Activated CD8-positive, alpha-beta T cell treated with anti-CD3 and anti-CD28 coated beads for 36 hours (primary cell): ENCODE measurements at regions not wholly inside any gene's neighbourhood (a gene's known extent, or its start where the extent isn't known, plus 50 kb on each side); places are given as distances from the start of the nearest gene placed in this dataset.

Experiments used
- ATAC-seq: fragments of 200-7000 bp; cut with Tn5 transposase; one replicate; pipeline ENCODE4 v1.10.0; 2021; ENCODE audit warnings: mild to moderate bottlenecking, moderate library complexity
- CTCF ChIA-PET: fragments of 350-600 bp; sonication (Branson Sonifier 250); formaldehyde crosslinking; loops from one replicate; lab custom pipeline; 2021; ENCODE audit warnings: antibody characterized with exemption; lab: Charles Lee
- POLR2A ChIA-PET: fragments of 350-600 bp; sonication (Branson Sonifier 250); formaldehyde crosslinking; loops from one replicate; lab custom pipeline; 2021; ENCODE audit warnings: antibody characterized with exemption; lab: Charles Lee
- DNase-seq: peaks from one replicate; pipeline ENCODE4 v3.0.0-alpha.2; 2020
- H3K27ac Mint-ChIP-seq: one replicate; pipeline ENCODE4 v1.8.0; 2021; ENCODE audit warnings: mild to moderate bottlenecking, mixed read lengths
- H3K27me3 Mint-ChIP-seq: one replicate; pipeline ENCODE4 v1.8.0; 2021; ENCODE audit warnings: mixed read lengths
- H3K36me3 Mint-ChIP-seq: one replicate; pipeline ENCODE4 v1.8.0; 2021; ENCODE audit warnings: low read depth, mixed read lengths
- H3K4me1 Mint-ChIP-seq: one replicate; pipeline ENCODE4 v1.8.0; 2021; ENCODE audit warnings: low read depth, mixed read lengths
- H3K4me3 Mint-ChIP-seq: one replicate; pipeline ENCODE4 v1.8.0; 2021; ENCODE audit warnings: mild to moderate bottlenecking, moderate library complexity, mixed read lengths
- H3K9me3 Mint-ChIP-seq: one replicate; pipeline ENCODE4 v1.8.0; 2021; ENCODE audit warnings: mixed read lengths
- CTCF ChIP-seq: fragments of 200-600 bp; IDR thresholded peaks from one replicate; pipeline ENCODE4 v1.8.0; 2022; ENCODE audit warnings: antibody characterized with exemption, mild to moderate bottlenecking
- intact Hi-C: fragments of 100-400 bp; cut with micrococcal nuclease; formaldehyde crosslinking; loops from one replicate; pipeline ENCODE4 v1.10.0; 2022

DNA sequence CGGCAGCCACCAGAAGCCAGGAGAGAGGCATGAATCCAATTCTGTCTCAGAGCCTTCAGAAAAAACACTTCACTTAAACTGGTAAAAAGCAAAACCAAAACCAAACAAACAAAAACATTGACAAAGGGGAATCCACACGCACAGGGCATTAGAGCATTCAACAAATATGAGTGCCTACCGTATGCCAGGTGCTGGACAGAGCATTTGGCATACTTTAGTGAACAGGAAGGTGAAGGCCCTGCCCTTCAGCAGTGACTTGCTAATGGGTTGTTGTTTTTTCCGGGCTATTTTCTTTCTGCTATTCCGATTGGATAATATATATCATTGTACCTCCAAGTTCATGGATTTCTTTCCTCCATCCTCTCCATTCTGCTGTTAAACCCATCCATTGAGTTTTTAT lies 71.7 kb upstream of the RUFY1 start:
- H3K4me3 Mint-ChIP-seq = no peak overlapping the region
- peaks cover 7% of the 10 kb centered on the region for H3K27me3 Mint-ChIP-seq
- POLR2A ChIA-PET = no interaction called here
- no peaks in the 10 kb centered on the region for H3K9me3 Mint-ChIP-seq
- intact Hi-C loops = no loop called here
- no peaks in the 10 kb centered on the region for H3K36me3 Mint-ChIP-seq
- no peak overlapping the region for H3K27ac Mint-ChIP-seq
- no peaks in the 10 kb centered on the region for H3K4me1 Mint-ChIP-seq
- no peak for DNase-seq
- TF ChIP-seq CTCF = no peak
- ATAC-seq = no peak
- CTCF ChIA-PET = no interaction called here

- no peak overlapping the region for H3K4me3 Mint-ChIP-seq
- H3K27ac Mint-ChIP-seq = no peak overlapping the region
- H3K27me3 Mint-ChIP-seq = peaks cover 7% of the 10 kb centered on the region
- CTCF ChIA-PET = no interaction called here
- H3K9me3 Mint-ChIP-seq = no peaks in the 10 kb centered on the region
- intact Hi-C loops = no loop called here
- POLR2A ChIA-PET = no interaction called here
- DNase-seq (no peak), ATAC-seq (no peak)
- TF ChIP-seq CTCF = no peak
- no peaks in the 10 kb centered on the region for H3K4me1 Mint-ChIP-seq
- no peaks in the 10 kb centered on the region for H3K36me3 Mint-ChIP-seq
Observed at GRCh38 chr5:179475208-179475751, 75.1 kb upstream of the RUFY1 start.

GRCh38 chr5:179472641-179473040 lies 77.7 kb upstream of the RUFY1 start:
- ChIA-PET CTCF (no interaction called here), POLR2A (interaction anchor here (0.6 kb wide), 1 partner anchor 689 kb away, joined by 3 read pairs; no protein-coding TSS in a partner anchor)
- H3K4me1 Mint-ChIP-seq = no peaks in the 10 kb centered on the region
- intact Hi-C loops = no loop called here
- no peak for DNase-seq
- TF ChIP-seq CTCF = no peak
- no peaks in the 10 kb centered on the region for H3K9me3 Mint-ChIP-seq
- H3K36me3 Mint-ChIP-seq = no peaks in the 10 kb centered on the region
- H3K4me3 Mint-ChIP-seq = no peak overlapping the region
- no peak for ATAC-seq
- H3K27me3 Mint-ChIP-seq = peaks cover 7% of the 10 kb centered on the region
- H3K27ac Mint-ChIP-seq = no peak overlapping the region

DNA sequence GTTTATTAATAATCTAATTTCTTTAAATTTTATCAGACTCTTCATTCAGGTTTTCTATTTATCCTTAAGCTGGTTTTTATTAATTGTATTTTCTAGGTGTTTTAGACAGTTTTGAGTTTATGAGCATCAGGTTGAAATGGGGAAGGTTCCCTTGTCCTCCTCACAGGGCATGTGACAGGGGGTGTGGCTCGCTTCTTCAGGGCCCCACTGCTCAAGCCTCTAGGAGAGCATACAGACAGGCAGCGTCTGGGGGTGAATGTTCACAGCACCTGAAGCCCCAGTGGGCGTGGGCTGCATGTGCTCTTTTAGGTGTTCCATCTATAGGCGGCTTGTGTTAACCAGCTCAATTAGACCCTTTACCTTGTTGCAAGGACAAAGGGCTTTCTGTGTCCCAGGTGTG lies 78.2 kb upstream of the RUFY1 start:
- Mint-ChIP-seq H3K27ac (no peak overlapping the region), H3K36me3 (no peaks in the 10 kb centered on the region), H3K9me3 (no peaks in the 10 kb centered on the region), H3K4me1 (no peaks in the 10 kb centered on the region), H3K27me3 (peaks cover 7% of the 10 kb centered on the region), H3K4me3 (no peak overlapping the region)
- no peak for TF ChIP-seq CTCF
- ChIA-PET POLR2A (no interaction called here), CTCF (no interaction called here)
- DNase-seq = no peak
- intact Hi-C loops = no loop called here
- ATAC-seq = no peak

DNA sequence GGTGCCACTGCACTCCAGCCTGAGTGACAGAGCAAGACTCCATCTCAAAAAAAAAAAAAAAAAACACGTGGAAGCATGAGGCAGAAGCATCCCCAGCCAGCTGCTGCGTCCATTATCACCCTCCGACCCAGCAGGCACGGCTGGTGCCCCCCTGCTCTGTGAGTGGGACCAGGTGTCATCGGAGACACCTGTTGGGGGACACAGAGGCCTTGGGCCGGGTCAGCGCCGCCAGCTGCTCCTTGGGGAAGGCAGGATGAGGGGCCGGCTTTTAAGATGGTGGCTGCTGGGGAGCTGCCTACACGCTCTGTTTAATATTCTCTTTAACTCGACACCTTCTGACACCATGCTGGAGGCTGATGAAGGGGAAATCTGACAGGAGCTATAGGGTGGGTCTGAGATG lies 80.2 kb upstream of the RUFY1 start:
- no peak for ATAC-seq
- Mint-ChIP-seq H3K27me3 (peaks cover 1% of the 10 kb centered on the region), H3K27ac (no peak overlapping the region), H3K4me3 (no peak overlapping the region), H3K4me1 (no peaks in the 10 kb centered on the region), H3K36me3 (no peaks in the 10 kb centered on the region), H3K9me3 (no peaks in the 10 kb centered on the region)
- no peak for TF ChIP-seq CTCF
- intact Hi-C loops = no loop called here
- DNase-seq = no peak
- ChIA-PET POLR2A (no interaction called here), CTCF (no interaction called here)
